ENCODE measurements at regions not wholly inside any gene's neighbourhood (a gene's known extent, or its start where the extent isn't known, plus 50 kb on each side); places are given as distances from the start of the nearest gene placed in this dataset.

DNA sequence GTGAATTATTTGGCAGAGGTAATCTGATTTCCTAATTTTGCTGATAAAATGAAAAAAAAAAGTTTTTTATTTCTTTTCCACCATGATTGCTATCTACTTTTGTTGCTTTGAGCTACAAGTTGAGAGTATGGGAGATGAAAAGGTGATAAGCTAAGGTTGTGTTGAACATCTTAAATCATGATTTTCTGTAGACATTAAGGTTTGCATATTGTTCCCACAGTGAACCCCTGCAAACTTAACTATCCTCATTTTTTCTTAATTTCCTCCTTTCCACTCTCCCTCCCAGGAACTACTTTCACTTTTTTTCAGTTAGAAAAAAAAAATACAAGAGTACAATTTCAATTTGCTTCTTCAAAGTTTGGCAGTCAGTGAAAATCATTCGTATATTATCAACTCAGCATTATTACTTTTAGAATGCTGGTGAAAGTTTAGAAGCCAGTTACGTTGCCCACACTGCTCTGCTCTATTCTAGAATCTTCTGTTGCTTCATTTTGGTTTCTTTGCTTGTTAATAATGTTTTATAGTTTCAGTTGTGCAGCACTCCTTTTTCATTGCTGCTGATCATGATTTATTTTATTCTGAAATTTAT, 673.8 kb upstream of the CITED2 start:
- no peak overlapping the region for H3K4me2 ChIP-seq
- Mint-ChIP-seq H3K4me1 (peaks cover 32% of the 10 kb centered on the region), H3K27ac (no peak overlapping the region), H3K9me3 (no peaks in the 10 kb centered on the region), H3K4me3 (no peak overlapping the region), H3K27me3 (ENCODE audit: insufficient read depth, low read depth) (no peaks in the 10 kb centered on the region), H3K36me3 (no peaks in the 10 kb centered on the region)
- no peak overlapping the region for H3K27ac ChIP-seq
- H2AFZ ChIP-seq (replicated peaks) = no peak overlapping the region
- no peak overlapping the region for H3K9ac ChIP-seq
- no peak for TF ChIP-seq EZH2phosphoT487 (IDR thresholded peaks at IDR 0.05)
- TF ChIP-seq, protein P1, sequence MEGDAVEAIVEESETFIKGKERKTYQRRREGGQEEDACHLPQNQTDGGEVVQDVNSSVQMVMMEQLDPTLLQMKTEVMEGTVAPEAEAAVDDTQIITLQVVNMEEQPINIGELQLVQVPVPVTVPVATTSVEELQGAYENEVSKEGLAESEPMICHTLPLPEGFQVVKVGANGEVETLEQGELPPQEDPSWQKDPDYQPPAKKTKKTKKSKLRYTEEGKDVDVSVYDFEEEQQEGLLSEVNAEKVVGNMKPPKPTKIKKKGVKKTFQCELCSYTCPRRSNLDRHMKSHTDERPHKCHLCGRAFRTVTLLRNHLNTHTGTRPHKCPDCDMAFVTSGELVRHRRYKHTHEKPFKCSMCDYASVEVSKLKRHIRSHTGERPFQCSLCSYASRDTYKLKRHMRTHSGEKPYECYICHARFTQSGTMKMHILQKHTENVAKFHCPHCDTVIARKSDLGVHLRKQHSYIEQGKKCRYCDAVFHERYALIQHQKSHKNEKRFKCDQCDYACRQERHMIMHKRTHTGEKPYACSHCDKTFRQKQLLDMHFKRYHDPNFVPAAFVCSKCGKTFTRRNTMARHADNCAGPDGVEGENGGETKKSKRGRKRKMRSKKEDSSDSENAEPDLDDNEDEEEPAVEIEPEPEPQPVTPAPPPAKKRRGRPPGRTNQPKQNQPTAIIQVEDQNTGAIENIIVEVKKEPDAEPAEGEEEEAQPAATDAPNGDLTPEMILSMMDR (IDR thresholded peaks at IDR 0.05) = no peak
- no peak for TF ChIP-seq EZH2 (IDR thresholded peaks at IDR 0.05)
- DNase-seq (ENCODE audit: low spot score) = no peak
- peaks cover 13% of the 10 kb centered on the region for H3K4me1 ChIP-seq
- H3K36me3 ChIP-seq = no peaks in the 10 kb centered on the region
- H4K20me1 ChIP-seq (ENCODE audit: low read depth) = no peaks in the 10 kb centered on the region
- no peak overlapping the region for H3K4me3 ChIP-seq
- H3F3A ChIP-seq (ENCODE audit: low read depth) = peaks cover 6% of the 10 kb centered on the region
- no peaks in the 10 kb centered on the region for H3K27me3 ChIP-seq
- H3K79me2 ChIP-seq (ENCODE audit: low read depth) = no peaks in the 10 kb centered on the region
- no peaks in the 10 kb centered on the region for H3K9me3 ChIP-seq (ENCODE audit: low read depth)

DNA sequence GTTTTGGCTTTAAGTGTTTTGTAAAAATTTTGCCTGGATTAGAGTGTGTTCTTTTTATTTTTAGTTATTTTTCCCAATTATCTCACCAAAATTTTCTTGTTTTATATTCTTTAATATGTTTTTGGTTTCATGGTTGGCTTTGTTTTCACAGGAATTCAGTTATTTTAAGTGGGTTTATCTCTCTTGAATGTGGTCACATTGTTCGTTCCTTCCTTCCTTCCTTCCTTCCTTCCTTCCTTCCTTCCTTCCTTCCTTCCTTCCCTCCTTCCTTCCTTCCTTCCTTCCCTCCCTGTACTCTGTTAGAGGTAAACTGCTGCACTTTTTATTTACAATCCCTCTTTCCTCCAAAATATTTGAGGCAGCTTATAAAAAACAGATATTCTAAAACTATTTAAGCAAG, 672.9 kb upstream of the CITED2 start:
- H3K4me1 Mint-ChIP-seq = peaks cover 32% of the 10 kb centered on the region
- H3K4me1 ChIP-seq = peaks cover 13% of the 10 kb centered on the region
- no peak overlapping the region for H3K4me2 ChIP-seq
- H3K4me3 Mint-ChIP-seq = no peak overlapping the region
- no peaks in the 10 kb centered on the region for H4K20me1 ChIP-seq (ENCODE audit: low read depth)
- H3K9me3 ChIP-seq (ENCODE audit: low read depth) = no peaks in the 10 kb centered on the region
- TF ChIP-seq, protein P1 (IDR thresholded peaks at IDR 0.05) = no peak
- no peak for TF ChIP-seq EZH2 (IDR thresholded peaks at IDR 0.05)
- no peak for TF ChIP-seq EZH2phosphoT487 (IDR thresholded peaks at IDR 0.05)
- H3K36me3 Mint-ChIP-seq = no peaks in the 10 kb centered on the region
- no peaks in the 10 kb centered on the region for H3K79me2 ChIP-seq (ENCODE audit: low read depth)
- no peaks in the 10 kb centered on the region for H3K9me3 Mint-ChIP-seq
- no peak overlapping the region for H3K4me3 ChIP-seq
- no peak overlapping the region for H3K9ac ChIP-seq
- peaks cover 6% of the 10 kb centered on the region for H3F3A ChIP-seq (ENCODE audit: low read depth)
- no peak overlapping the region for H3K27ac ChIP-seq
- H3K27me3 ChIP-seq = no peaks in the 10 kb centered on the region
- DNase-seq (ENCODE audit: low spot score) = no peak
- no peak overlapping the region for H2AFZ ChIP-seq (replicated peaks)
- H3K36me3 ChIP-seq = no peaks in the 10 kb centered on the region
- H3K27ac Mint-ChIP-seq = no peak overlapping the region
- H3K27me3 Mint-ChIP-seq (ENCODE audit: insufficient read depth, low read depth) = no peaks in the 10 kb centered on the region

DNA sequence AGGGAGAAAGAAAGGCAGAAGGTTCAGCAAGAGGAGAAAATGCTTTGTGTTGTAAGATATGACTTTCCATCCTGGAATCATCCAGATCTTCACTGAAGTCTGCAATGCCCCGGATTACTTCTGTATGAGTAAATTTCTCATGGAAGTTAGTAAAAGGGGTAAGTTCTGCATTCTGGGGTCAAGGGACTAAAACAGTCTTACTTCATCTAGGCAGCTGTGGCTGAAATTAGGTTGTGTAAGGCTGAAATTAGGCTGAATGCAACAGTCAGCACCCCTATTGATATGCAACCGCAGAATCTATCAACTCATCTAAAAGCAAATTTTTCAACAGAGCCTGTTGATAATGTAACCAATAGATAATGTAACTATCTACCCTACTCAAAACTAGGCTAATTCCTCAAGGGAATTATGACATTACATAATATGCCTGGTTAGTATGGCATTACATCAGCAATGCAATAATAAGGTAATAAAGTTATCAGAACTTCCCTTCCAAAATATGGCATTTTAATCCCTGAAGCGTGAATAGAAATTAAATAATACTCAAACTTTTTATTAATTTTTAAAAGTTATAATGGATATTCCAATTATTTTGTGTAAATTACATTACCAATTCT, 671.7 kb upstream of the CITED2 start:
- H3K27me3 Mint-ChIP-seq (ENCODE audit: insufficient read depth, low read depth) = no peaks in the 10 kb centered on the region
- peaks cover 31% of the 10 kb centered on the region for H3K4me1 Mint-ChIP-seq
- Histone ChIP-seq H3K4me2 (no peak overlapping the region), H3K4me3 (no peak overlapping the region), H3K9ac (no peak overlapping the region), H3F3A (ENCODE audit: low read depth) (peaks cover 6% of the 10 kb centered on the region), H3K9me3 (ENCODE audit: low read depth) (no peaks in the 10 kb centered on the region), H3K36me3 (no peaks in the 10 kb centered on the region), H4K20me1 (ENCODE audit: low read depth) (no peaks in the 10 kb centered on the region), H3K27me3 (no peaks in the 10 kb centered on the region), H3K79me2 (ENCODE audit: low read depth) (no peaks in the 10 kb centered on the region), H2AFZ (replicated peaks) (peak overlapping the region; percentile 23), H3K27ac (no peak overlapping the region), H3K4me1 (peaks cover 13% of the 10 kb centered on the region)
- no peak overlapping the region for H3K27ac Mint-ChIP-seq
- no peaks in the 10 kb centered on the region for H3K9me3 Mint-ChIP-seq
- H3K4me3 Mint-ChIP-seq = no peak overlapping the region
- DNase-seq (ENCODE audit: low spot score) = no peak
- TF ChIP-seq EZH2 (IDR thresholded peaks at IDR 0.05) (no peak), EZH2phosphoT487 (IDR thresholded peaks at IDR 0.05) (no peak)
- TF ChIP-seq, protein P1 (IDR thresholded peaks at IDR 0.05) = no peak
- no peaks in the 10 kb centered on the region for H3K36me3 Mint-ChIP-seq
